Karpas-422 (cell line): ENCODE measurements at regions not wholly inside any gene's neighbourhood (a gene's known extent, or its start where the extent isn't known, plus 50 kb on each side); places are given as distances from the start of the nearest gene placed in this dataset.
A peak's percentile ranks its signal among the peaks of the same experiment; 100 is the strongest.

ENCODE experiments used
- DNase-seq: peaks from one replicate; pipeline ENCODE4 v3.0.0-alpha.2; 2015
- H2AFZ ChIP-seq: fragments of 200-600 bp; sonication (generic); 2 replicates; pipeline ENCODE4 v1.6.1; 2014; ENCODE audit warnings: antibody characterized with exemption, low read length, mixed read lengths
- H3K27ac ChIP-seq: fragments of 200-600 bp; sonication (generic); 2 replicates; pipeline ENCODE4 v1.5.1; 2014; ENCODE audit warnings: mild to moderate bottlenecking, low read length, moderate library complexity
- H3K27me3 ChIP-seq: fragments of 200-600 bp; sonication (generic); 2 replicates; pipeline ENCODE4 v1.6.1; 2014; ENCODE audit warnings: low read length, mixed read lengths
- H3K36me3 ChIP-seq: fragments of 200-600 bp; sonication (generic); 2 replicates; pipeline ENCODE4 v1.6.1; 2014; ENCODE audit warnings: low read length, mixed read lengths; ENCODE audit not compliant: insufficient read depth
- H3K4me1 ChIP-seq: fragments of 200-600 bp; sonication (generic); 2 replicates; pipeline ENCODE4 v1.6.1; 2014; ENCODE audit warnings: mild to moderate bottlenecking, low read length, mixed read lengths
- H3K4me2 ChIP-seq: fragments of 200-600 bp; sonication (generic); 2 replicates; pipeline ENCODE4 v1.6.1; 2014; ENCODE audit warnings: low read length, low read depth, mild to moderate bottlenecking; ENCODE audit not compliant: poor library complexity, severe bottlenecking
- H3K4me3 ChIP-seq: fragments of 200-600 bp; sonication (generic); 2 replicates; pipeline ENCODE4 v1.5.1; 2014; ENCODE audit warnings: mild to moderate bottlenecking, antibody characterized with exemption, low read length, mixed read lengths
- H3K79me2 ChIP-seq: fragments of 200-600 bp; sonication (generic); 2 replicates; pipeline ENCODE4 v1.6.1; 2014; ENCODE audit warnings: mild to moderate bottlenecking, low read length, mixed read lengths
- H3K9ac ChIP-seq: fragments of 200-600 bp; sonication (generic); 2 replicates; pipeline ENCODE4 v1.6.0; 2014; ENCODE audit warnings: low read length
- H3K9me2 ChIP-seq: fragments of 200-600 bp; sonication (generic), shearing (Covaris generic); replicated peaks from 2 replicates; pipeline ENCODE4 v1.6.0; 2014; ENCODE audit warnings: mild to moderate bottlenecking, low read length, moderate library complexity; ENCODE audit not compliant: insufficient read depth
- H3K9me3 ChIP-seq: fragments of 300-700, 200-600 bp; sonication (generic); 2 replicates; pipeline ENCODE4 v1.6.1; 2014; ENCODE audit warnings: low read length, mixed read lengths
- H4K20me1 ChIP-seq: fragments of 200-600 bp; sonication (generic); 2 replicates; pipeline ENCODE4 v1.6.1; 2014; ENCODE audit warnings: mild to moderate bottlenecking, antibody characterized with exemption, low read length, low read depth; ENCODE audit not compliant: insufficient read depth

DNA sequence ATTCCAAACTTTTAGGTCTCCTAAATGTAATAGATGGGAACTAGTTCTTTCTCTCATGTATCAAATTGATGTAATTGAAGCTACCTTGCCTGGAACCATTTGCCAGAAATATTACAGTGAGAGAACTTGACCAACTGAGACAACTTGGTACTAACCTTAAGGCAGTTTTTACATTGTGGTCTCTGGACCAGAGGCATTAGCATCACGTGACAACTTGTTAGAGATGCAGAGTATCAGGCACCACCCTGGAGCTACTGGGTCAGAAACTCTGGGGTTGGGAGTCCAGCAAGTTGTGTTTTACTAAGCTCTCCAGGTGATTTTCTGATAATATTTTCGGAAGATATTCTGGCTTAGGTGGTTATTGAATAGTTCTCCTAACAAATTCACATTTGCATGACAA is 982.1 kb upstream of the SLC35B3 start:
- no peak for DNase-seq
- Histone ChIP-seq H4K20me1 (no peaks in the 10 kb centered on the region), H3K4me1 (no peaks in the 10 kb centered on the region), H3K27me3 (no peaks in the 10 kb centered on the region), H3K79me2 (no peaks in the 10 kb centered on the region), H3K4me2 (no peak overlapping the region), H3K36me3 (no peaks in the 10 kb centered on the region), H3K27ac (no peak overlapping the region), H3K9me2 (no peaks in the 10 kb centered on the region), H3K9ac (no peak overlapping the region), H2AFZ (no peak overlapping the region), H3K4me3 (no peak overlapping the region), H3K9me3 (no peaks in the 10 kb centered on the region)

- Histone ChIP-seq H3K79me2 (no peaks in the 10 kb centered on the region), H3K27me3 (no peaks in the 10 kb centered on the region), H4K20me1 (no peaks in the 10 kb centered on the region), H3K9ac (no peak overlapping the region), H2AFZ (no peak overlapping the region), H3K4me2 (no peak overlapping the region), H3K36me3 (no peaks in the 10 kb centered on the region), H3K4me1 (no peaks in the 10 kb centered on the region), H3K27ac (no peak overlapping the region), H3K9me3 (no peaks in the 10 kb centered on the region), H3K9me2 (no peaks in the 10 kb centered on the region), H3K4me3 (no peak overlapping the region)
- DNase-seq = peak; percentile 81
Observed at GRCh38 chr6:9412951-9413559, 977.7 kb upstream of the SLC35B3 start.

- H3K4me2 ChIP-seq = no peak overlapping the region
- H3K27me3 ChIP-seq = no peaks in the 10 kb centered on the region
- H3K79me2 ChIP-seq = no peaks in the 10 kb centered on the region
- no peaks in the 10 kb centered on the region for H3K4me1 ChIP-seq
- no peak for DNase-seq
- H3K36me3 ChIP-seq = no peaks in the 10 kb centered on the region
- no peak overlapping the region for H2AFZ ChIP-seq
- no peaks in the 10 kb centered on the region for H3K9me3 ChIP-seq
- H3K27ac ChIP-seq = no peak overlapping the region
- H4K20me1 ChIP-seq = no peaks in the 10 kb centered on the region
- no peak overlapping the region for H3K9ac ChIP-seq
- H3K9me2 ChIP-seq = no peaks in the 10 kb centered on the region
- H3K4me3 ChIP-seq = no peak overlapping the region
Observed at GRCh38 chr6:9409126-9409525, 973.8 kb upstream of the SLC35B3 start.

DNA sequence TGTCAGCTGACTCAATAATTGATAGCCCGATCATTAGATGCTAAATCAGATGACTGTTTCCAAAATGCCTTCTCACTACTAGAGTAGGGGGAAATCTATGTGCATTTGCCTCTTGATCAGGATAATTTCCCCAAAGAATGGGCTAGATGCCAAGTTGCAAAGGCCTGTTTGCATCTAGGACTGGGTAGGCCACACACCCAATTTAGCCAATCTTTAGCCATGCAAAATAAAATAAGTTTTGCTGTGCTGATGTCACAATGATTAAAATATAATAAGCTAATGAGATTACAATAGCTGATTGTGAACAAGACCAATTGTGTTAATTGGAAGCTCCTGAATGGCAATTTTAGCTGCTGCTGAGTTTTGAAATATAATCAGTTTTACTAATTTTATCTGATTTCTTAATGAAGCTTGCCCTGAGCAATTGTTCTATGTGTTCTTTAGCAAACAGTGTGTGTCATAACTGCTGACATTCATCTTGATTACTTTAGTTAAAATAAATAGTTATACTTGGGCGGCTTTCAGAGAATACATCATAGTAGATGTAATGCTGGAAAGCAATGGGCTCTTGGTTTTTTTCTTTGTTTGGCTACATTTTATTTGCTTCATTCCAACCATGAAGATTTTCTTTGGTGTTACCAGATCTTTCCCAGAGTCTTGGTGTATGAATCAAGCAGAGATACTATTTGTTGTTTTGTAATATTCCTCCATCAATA is 973.2 kb upstream of the SLC35B3 start:
- no peak overlapping the region for H2AFZ ChIP-seq

GRCh38 chr6:9405825-9406224 is 970.5 kb upstream of the SLC35B3 start:
- Histone ChIP-seq H3K27me3 (no peaks in the 10 kb centered on the region), H3K4me1 (no peaks in the 10 kb centered on the region), H2AFZ (no peak overlapping the region), H3K9me3 (no peaks in the 10 kb centered on the region), H4K20me1 (no peaks in the 10 kb centered on the region), H3K4me3 (no peak overlapping the region), H3K9me2 (no peaks in the 10 kb centered on the region), H3K79me2 (no peaks in the 10 kb centered on the region), H3K4me2 (no peak overlapping the region), H3K27ac (no peak overlapping the region), H3K9ac (no peak overlapping the region), H3K36me3 (no peaks in the 10 kb centered on the region)
- no peak for DNase-seq

More for the DNA sequence above, 973.2 kb upstream of the SLC35B3 start:
- H3K36me3 ChIP-seq = no peaks in the 10 kb centered on the region
- H3K4me3 ChIP-seq = no peak overlapping the region
- no peak overlapping the region for H3K27ac ChIP-seq
- no peaks in the 10 kb centered on the region for H3K9me3 ChIP-seq
- H3K9ac ChIP-seq = no peak overlapping the region
- no peaks in the 10 kb centered on the region for H3K27me3 ChIP-seq
- H4K20me1 ChIP-seq = no peaks in the 10 kb centered on the region
- DNase-seq = no peak
- H3K4me1 ChIP-seq = no peaks in the 10 kb centered on the region
- no peaks in the 10 kb centered on the region for H3K9me2 ChIP-seq
- no peak overlapping the region for H3K4me2 ChIP-seq
- H3K79me2 ChIP-seq = no peaks in the 10 kb centered on the region

- Histone ChIP-seq H4K20me1 (no peaks in the 10 kb centered on the region), H3K27ac (no peak overlapping the region), H3K27me3 (no peaks in the 10 kb centered on the region), H3K9me3 (no peaks in the 10 kb centered on the region), H3K4me2 (no peak overlapping the region), H3K79me2 (no peaks in the 10 kb centered on the region), H3K9me2 (no peaks in the 10 kb centered on the region), H3K4me1 (no peaks in the 10 kb centered on the region), H3K36me3 (no peaks in the 10 kb centered on the region), H3K9ac (no peak overlapping the region), H2AFZ (no peak overlapping the region), H3K4me3 (no peak overlapping the region)
- no peak for DNase-seq
Observed at GRCh38 chr6:9405369-9405768, 970.0 kb upstream of the SLC35B3 start.

DNA sequence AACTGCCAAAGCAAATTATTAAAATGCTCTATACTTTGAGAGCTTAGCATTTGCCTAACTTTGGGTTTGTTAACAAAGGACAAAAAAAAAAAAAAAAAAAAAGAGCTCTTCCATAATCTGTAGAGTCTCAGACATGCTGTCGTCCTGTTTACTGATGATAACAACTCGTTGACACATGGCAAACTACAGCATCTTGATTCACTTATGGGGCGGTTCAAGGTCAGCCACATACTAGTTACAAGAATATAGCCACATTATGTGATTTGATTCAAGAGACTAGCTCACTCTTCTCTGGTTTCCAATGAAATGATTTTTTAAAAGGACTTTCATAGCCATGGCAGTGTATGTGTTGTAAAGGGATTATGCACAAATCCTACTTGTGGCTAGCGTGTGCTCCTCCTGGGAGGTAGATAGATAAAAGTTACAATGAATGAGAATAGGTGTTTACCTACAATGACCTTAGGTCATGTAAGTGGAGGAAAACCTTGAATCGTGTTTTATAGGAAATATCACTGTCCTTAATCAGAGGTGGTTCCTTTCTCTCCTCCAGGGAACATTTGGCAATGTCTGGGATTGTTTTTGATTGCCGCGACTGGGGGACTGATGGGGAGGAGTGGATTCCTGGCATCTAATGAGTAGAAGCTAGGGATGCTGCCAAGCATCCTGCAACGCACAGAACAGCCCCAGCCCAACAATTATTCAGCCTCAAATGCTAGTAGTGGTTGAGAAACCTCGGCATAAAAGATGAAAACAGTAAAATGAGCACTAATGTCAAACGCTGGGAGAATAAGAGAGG is 969.2 kb upstream of the SLC35B3 start:
- Histone ChIP-seq H3K4me1 (no peaks in the 10 kb centered on the region), H2AFZ (no peak overlapping the region), H3K4me3 (no peak overlapping the region), H3K9me3 (no peaks in the 10 kb centered on the region), H4K20me1 (no peaks in the 10 kb centered on the region), H3K27me3 (no peaks in the 10 kb centered on the region), H3K9me2 (no peaks in the 10 kb centered on the region), H3K36me3 (no peaks in the 10 kb centered on the region), H3K79me2 (no peaks in the 10 kb centered on the region), H3K9ac (no peak overlapping the region), H3K27ac (no peak overlapping the region), H3K4me2 (no peak overlapping the region)
- no peak for DNase-seq

DNA sequence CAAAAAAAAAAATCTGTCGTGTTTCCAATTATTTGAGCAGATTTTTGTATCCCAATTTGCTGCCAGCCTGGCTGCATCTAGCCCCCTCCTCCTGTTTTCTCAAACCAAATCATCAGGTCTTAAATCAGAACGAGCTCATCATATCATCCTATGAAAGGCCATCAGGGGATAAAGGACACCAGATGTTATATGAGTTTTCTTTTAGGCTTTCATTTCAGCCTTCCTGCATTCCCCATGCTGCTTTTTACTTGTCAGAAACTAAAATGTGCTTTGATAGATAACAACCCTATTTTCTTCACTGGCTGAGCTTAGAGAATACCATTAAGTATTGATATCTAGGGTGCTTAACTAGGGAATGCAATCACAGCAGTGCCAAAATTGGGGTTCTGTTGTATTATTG is 968.4 kb upstream of the SLC35B3 start:
- no peak overlapping the region for H3K27ac ChIP-seq
- DNase-seq = no peak
- no peaks in the 10 kb centered on the region for H3K9me2 ChIP-seq
- H3K4me3 ChIP-seq = no peak overlapping the region
- no peaks in the 10 kb centered on the region for H3K79me2 ChIP-seq
- H3K4me2 ChIP-seq = no peak overlapping the region
- H3K9me3 ChIP-seq = no peaks in the 10 kb centered on the region
- H3K36me3 ChIP-seq = no peaks in the 10 kb centered on the region
- no peak overlapping the region for H3K9ac ChIP-seq
- H3K4me1 ChIP-seq = no peaks in the 10 kb centered on the region
- no peaks in the 10 kb centered on the region for H4K20me1 ChIP-seq
- H2AFZ ChIP-seq = no peak overlapping the region
- no peaks in the 10 kb centered on the region for H3K27me3 ChIP-seq
